Hematopoietic multipotent progenitor cell treated with erythropoietin and hydrocortisone succinate and interleukin-3 and kit ligand, for 8 days (in vitro differentiated cells): ENCODE measurements at regions not wholly inside any gene's neighbourhood (a gene's known extent, or its start where the extent isn't known, plus 50 kb on each side); places are given as distances from the start of the nearest gene placed in this dataset.
"Not testable (repeated sequence)": the region's sequence is repeated elsewhere in the genome, so short reads cannot be mapped to it uniquely, and the experiment has no call there.

ENCODE experiments used
- DNase-seq: peaks from one replicate; pipeline ENCODE4 v3.0.0-alpha.2; 2015

DNA sequence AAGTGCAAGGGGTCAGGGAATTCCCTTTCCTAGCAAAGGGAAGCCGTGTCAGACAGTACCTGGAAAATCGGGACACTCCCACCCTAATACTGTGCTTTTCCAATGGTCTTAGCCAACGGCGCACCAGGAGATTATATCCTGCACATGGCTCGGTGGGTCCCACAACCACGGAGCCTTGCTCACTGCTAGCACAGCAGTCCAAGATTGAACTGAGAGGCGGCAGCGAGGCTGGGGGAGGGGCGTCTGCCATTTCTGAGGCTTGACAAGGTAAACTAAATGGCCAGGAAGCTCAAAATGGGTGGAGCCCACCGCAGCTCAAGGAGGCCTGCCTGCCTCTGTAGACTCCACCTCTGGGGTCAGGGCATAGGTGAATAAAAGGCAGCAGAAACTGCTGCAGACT is 76.5 kb upstream of the LINC00632 start:
- not testable (repeated sequence) for DNase-seq

GRCh38 chrX:140608111-140608510 is 101.4 kb upstream of the LINC00632 start:
- DNase-seq: no peak

DNA sequence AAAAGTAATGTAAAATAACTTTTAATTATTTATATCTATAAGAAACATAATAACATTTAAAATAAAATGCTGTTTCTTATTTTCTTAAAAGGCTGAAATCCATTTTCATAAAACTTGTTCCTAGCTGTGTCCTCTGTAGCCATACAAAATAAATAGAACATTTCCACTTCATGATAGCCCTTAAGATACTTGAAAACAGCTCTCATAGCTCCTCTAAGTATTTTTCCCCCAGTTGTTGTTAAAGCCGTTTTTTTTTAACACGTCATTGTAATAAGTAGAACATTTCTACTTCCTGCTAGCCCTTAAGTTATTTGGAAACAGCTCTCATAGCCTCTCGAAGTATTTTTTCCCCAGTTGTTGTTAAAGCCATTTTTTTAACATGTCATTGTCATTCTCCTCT is 97.3 kb upstream of the SOX3 start:
- no peak for DNase-seq

DNA sequence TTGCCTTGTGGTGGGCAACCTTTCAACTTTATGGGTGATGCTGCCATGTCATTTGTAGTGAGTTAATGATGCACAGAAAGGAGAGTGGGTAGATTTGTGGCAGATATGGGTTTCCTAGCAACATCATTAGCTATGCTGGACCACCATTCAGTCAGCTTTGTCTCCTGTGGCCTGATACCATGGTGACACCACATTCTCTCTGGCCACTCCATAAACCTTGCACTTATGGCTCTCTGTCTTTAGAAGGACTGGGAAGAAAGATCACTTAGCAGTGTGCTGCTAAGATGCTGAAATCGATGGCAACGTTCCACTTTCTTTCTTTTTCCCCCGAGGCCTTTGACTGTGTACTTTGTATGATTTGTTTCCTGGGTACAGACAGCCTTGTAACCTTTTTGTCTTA is 95.0 kb upstream of the SOX3 start:
- no peak for DNase-seq

GRCh38 chrX:140589657-140590056 is 84.8 kb upstream of the SOX3 start:
- DNase-seq: no peak

DNA sequence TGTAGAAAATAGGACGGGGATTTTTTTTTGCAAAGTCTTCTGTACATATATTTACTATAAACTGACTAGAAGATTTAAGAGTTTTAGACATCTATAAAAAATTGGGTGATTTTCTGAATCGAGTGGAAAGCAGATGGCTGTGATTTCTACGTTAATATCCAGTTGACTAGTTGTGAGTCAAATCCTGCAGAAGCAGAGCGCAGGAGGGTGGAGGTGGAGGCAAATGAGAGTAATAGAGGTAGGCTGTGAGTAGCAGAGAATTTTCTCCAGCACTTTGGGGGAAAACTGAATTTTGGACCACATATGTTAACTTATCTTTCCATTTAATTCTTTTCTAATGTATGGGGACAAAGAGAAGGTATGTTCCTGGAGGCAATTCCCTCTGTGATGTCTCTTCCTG is 82.1 kb upstream of the SOX3 start:
- DNase-seq: no peak

DNA sequence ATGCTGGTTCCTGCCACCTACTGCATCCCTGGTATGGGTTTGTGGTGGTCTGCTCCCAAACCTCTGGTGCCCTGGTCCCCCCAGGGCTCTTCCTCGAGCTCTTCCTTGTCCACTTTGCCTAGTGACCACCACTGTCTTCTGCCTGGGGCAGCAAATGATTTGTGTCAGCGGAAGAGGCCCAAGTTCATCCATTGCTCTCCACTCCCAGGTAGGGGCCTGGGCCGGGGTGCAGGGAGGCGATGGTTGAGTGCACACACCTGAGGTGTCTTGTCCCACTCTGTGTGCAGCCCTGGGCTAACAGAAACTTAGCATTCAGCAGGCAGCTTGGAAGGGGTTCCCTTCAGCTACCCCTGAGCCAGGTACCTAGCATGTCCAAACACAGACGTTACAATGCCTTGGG is 75.6 kb upstream of the SOX3 start:
- no peak for DNase-seq

DNA sequence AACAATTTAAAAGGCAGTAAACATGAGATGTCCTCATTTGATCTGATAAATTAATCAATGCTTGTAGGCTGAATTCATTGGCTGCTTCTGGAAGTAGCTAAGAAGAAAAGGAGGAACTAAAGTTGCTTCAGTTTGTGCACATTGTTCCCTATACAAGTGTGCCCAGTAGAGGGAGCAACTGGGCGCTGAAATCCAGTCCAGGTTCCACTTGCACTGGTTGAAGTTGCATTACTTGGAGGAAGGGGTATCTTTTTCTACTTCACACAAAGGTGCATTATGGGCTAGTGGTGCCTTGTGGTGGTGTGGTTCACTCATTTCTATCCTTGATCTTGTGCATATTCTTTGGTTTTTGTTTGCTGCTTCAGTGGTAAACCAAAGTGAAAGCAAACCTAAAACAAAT is 67.9 kb upstream of the SOX3 start:
- DNase-seq: peak; percentile 13

DNA sequence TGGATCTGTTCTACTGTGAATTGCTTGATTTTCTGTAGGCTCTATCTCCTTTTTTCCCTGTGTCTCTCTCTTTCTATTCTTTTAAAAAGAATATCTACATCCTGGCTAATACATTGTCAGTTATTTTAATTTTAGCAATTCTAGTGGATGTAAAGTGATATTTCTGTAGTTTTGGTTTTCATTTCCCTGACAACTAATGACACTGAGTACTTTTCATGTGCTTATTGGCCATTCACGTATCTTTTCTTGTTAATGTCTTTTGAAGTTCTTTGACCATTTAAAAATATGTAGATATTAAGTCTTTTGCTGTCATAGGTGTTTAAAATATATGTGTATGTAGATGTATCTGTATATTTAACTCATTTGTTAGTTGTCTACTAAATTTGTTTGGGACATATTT is 59.0 kb upstream of the SOX3 start:
- no peak for DNase-seq
